SK-N-SH (cell line): ENCODE measurements at regions not wholly inside any gene's neighbourhood (a gene's known extent, or its start where the extent isn't known, plus 50 kb on each side); places are given as distances from the start of the nearest gene placed in this dataset.

Experiments
- CTCF ChIA-PET: fragments of 300-600, 350-600 bp; formaldehyde crosslinking; extraction: SDS; loops from one replicate; lab custom pipeline; 2021; lab: Yijun Ruan, JAX
- POLR2A ChIA-PET: fragments of 350-600 bp; sonication (Branson Sonifier 250); formaldehyde crosslinking; extraction: SDS; loops from one replicate; lab custom pipeline; 2020; ENCODE audit warnings: antibody characterized with exemption, inconsistent platforms; lab: Yijun Ruan, JAX
- DNase-seq: peaks from one replicate; pipeline ENCODE4 v3.0.0; 2012
- H2AFZ ChIP-seq: fragments of 200-600 bp; sonication (generic); 2 replicates; pipeline ENCODE4 v1.8.1; 2016; ENCODE audit warnings: antibody characterized with exemption, mild to moderate bottlenecking, low read depth
- H3F3A ChIP-seq: fragments of 200-600 bp; sonication (generic); replicated peaks from 2 replicates; pipeline ENCODE3; 2016; ENCODE audit warnings: antibody characterized with exemption, mild to moderate bottlenecking; ENCODE audit not compliant: insufficient read depth
- H3K27ac ChIP-seq, 2 experiments: fragments of 200-500 bp in 1 of 2; fragments of 200-600 bp in 1 of 2; sonication (Bioruptor generic) in 1 of 2; sonication (generic), shearing (Covaris generic) in 1 of 2; 2 replicates each; pipeline versions ENCODE4 v1.5.1 to v1.6.1; 2014 to 2016; ENCODE audit warnings: low read depth in 2 of 2, inconsistent platforms in 1 of 2, low read length in 1 of 2, mild to moderate bottlenecking in 1 of 2, mixed read lengths in 1 of 2
- H3K27me3 ChIP-seq: fragments of 200-600 bp; sonication (generic), shearing (Covaris generic); 2 replicates; pipeline ENCODE4 v1.6.1; 2016; ENCODE audit warnings: mixed run types; ENCODE audit not compliant: insufficient read depth
- H3K36me3 ChIP-seq, 2 experiments: fragments of 200-500 bp in 1 of 2; fragments of 200-600 bp in 1 of 2; sonication (Bioruptor generic) in 1 of 2; sonication (generic) in 1 of 2; replicated peaks in 1 of 2; 2 replicates each; pipeline versions ENCODE3 to v1.5.1; 2014 to 2016; ENCODE audit warnings: low read length in 1 of 2, mild to moderate bottlenecking in 1 of 2; ENCODE audit not compliant: insufficient read depth in 2 of 2, control insufficient read depth in 1 of 2
- H3K4me1 ChIP-seq, 2 experiments: fragments of 200-500 bp in 1 of 2; fragments of 200-600 bp in 1 of 2; sonication (Bioruptor generic) in 1 of 2; sonication (generic), shearing (Covaris generic) in 1 of 2; 2 replicates each; pipeline versions ENCODE4 v1.5.1 to v1.6.1; 2014 to 2016; ENCODE audit warnings: low read depth in 1 of 2, low read length in 1 of 2, mixed run types in 1 of 2; ENCODE audit not compliant: insufficient read depth in 2 of 2, control insufficient read depth in 1 of 2
- H3K4me2 ChIP-seq: fragments of 200-600 bp; sonication (generic), shearing (Covaris generic); 2 replicates; pipeline ENCODE4 v1.6.1; 2017; ENCODE audit warnings: mixed run types
- H3K4me3 ChIP-seq, 2 experiments: fragments of 200-500 bp in 1 of 2; fragments of 200-600 bp in 1 of 2; sonication (Bioruptor generic) in 1 of 2; sonication (generic), shearing (Covaris generic) in 1 of 2; 2 replicates each; pipeline versions ENCODE4 v1.5.1 to v1.8.1; 2014 to 2016; ENCODE audit warnings: low read depth in 2 of 2, inconsistent platforms in 1 of 2, low read length in 1 of 2, mild to moderate bottlenecking in 1 of 2, mixed read lengths in 1 of 2, moderate library complexity in 1 of 2
- H3K79me2 ChIP-seq: fragments of 200-600 bp; sonication (generic); 2 replicates; pipeline ENCODE4 v1.8.1; 2017; ENCODE audit warnings: mild to moderate bottlenecking; ENCODE audit not compliant: insufficient read depth
- H3K9ac ChIP-seq: fragments of 200-600 bp; sonication (generic); 2 replicates; pipeline ENCODE4 v1.6.1; 2017; ENCODE audit warnings: mixed run types
- H3K9me2 ChIP-seq: fragments of 200-600 bp; sonication (generic); 2 replicates; pipeline ENCODE4 v1.6.1; 2017; ENCODE audit warnings: mixed run types
- H3K9me3 ChIP-seq: fragments of 200-600 bp; sonication (generic); 2 replicates; pipeline ENCODE4 v1.6.1; 2017; ENCODE audit warnings: mixed run types, mild to moderate bottlenecking, moderate library complexity
- H4K20me1 ChIP-seq: fragments of 200-600 bp; sonication (generic); 2 replicates; pipeline ENCODE4 v1.6.1; 2017; ENCODE audit warnings: mild to moderate bottlenecking, mixed run types; ENCODE audit not compliant: insufficient read depth
- CTCF ChIP-seq: fragments of 200-600 bp; sonication (generic); IDR thresholded peaks from 2 replicates; pipeline ENCODE4 v1.6.1; 2017; ENCODE audit warnings: antibody characterized with exemption, mild to moderate bottlenecking, moderate library complexity
- ELF1 ChIP-seq: IDR thresholded peaks from 2 replicates; pipeline ENCODE4 v1.4.0; 2012
- EP300 ChIP-seq, 2 experiments: IDR thresholded peaks; 2 replicates each; pipeline versions ENCODE4 v1.4.0 to v1.6.1; 2012; ENCODE audit warnings: borderline replicate concordance in 1 of 2, low read depth in 1 of 2, low read length in 1 of 2
- EZH2phosphoT487 ChIP-seq: fragments of 200-600 bp; sonication (generic); IDR thresholded peaks from 2 replicates; pipeline ENCODE4 v1.6.1; 2017; ENCODE audit warnings: low read depth, mixed run types, mild to moderate bottlenecking, antibody characterized with exemption, moderate library complexity, borderline replicate concordance
- FOXJ3 ChIP-seq: sonication (generic); formaldehyde crosslinking; IDR thresholded peaks from 2 replicates; pipeline ENCODE4 v1.5.1; 2020; ENCODE audit warnings: mild to moderate bottlenecking, missing genetic modification reagents
- FOXM1 ChIP-seq: IDR thresholded peaks from 2 replicates; pipeline ENCODE4 v1.4.0; 2012; ENCODE audit warnings: low read depth, mild to moderate bottlenecking
- GATA2 ChIP-seq: sonication (generic); formaldehyde crosslinking; IDR thresholded peaks from 2 replicates; pipeline ENCODE4 v1.5.0; 2020; ENCODE audit warnings: mild to moderate bottlenecking, missing genetic modification reagents
- IRF3 ChIP-seq: fragments of 150-350 bp; IDR thresholded peaks from 2 replicates; pipeline ENCODE4 v1.6.1; 2016; ENCODE audit warnings: mild to moderate bottlenecking, low read depth, low read length
- JUND ChIP-seq: IDR thresholded peaks from 2 replicates; pipeline ENCODE4 v1.4.0; 2012
- MAX ChIP-seq: IDR thresholded peaks from 2 replicates; pipeline ENCODE4 v1.4.0; 2012; ENCODE audit warnings: low read depth
- NFIC ChIP-seq: IDR thresholded peaks from 2 replicates; pipeline ENCODE4 v1.4.0; 2012; ENCODE audit warnings: borderline replicate concordance
- NRF1 ChIP-seq: IDR thresholded peaks from 2 replicates; pipeline ENCODE4 v1.6.1; 2012; ENCODE audit warnings: low read depth, mild to moderate bottlenecking, low read length
- RCOR1 ChIP-seq: fragments of 150-350 bp; IDR thresholded peaks from 2 replicates; pipeline ENCODE4 v1.6.1; 2017; ENCODE audit warnings: antibody characterized with exemption, low read length
- RFX5 ChIP-seq: IDR thresholded peaks from 2 replicates; pipeline ENCODE4 v1.6.1; 2012; ENCODE audit warnings: mild to moderate bottlenecking, improper control_type of control experiment, low read length
- SIN3A ChIP-seq: IDR thresholded peaks from 2 replicates; pipeline ENCODE4 v1.6.1; 2012; ENCODE audit warnings: low read depth, mild to moderate bottlenecking, low read length, moderate library complexity, borderline replicate concordance
- SMC3 ChIP-seq: IDR thresholded peaks from 2 replicates; pipeline ENCODE4 v1.6.1; 2012; ENCODE audit warnings: low read depth, low read length, improper control_type of control experiment
- TCF12 ChIP-seq: IDR thresholded peaks from 2 replicates; pipeline ENCODE4 v1.4.0; 2012
- TEAD4 ChIP-seq: IDR thresholded peaks from 2 replicates; pipeline ENCODE4 v1.4.0; 2012; ENCODE audit warnings: mild to moderate bottlenecking, borderline replicate concordance; ENCODE audit not compliant: insufficient read depth
- USF1 ChIP-seq: IDR thresholded peaks from 2 replicates; pipeline ENCODE4 v1.4.0; 2012; ENCODE audit warnings: low read depth, borderline replicate concordance
- WGBS: methylation state at CpG from one replicate; pipeline ENCODE4 v1.1.6; 2017; ENCODE audit warnings: low lambda C conversion rate; 5-methylcytosine and 5-hydroxymethylcytosine counted together

GRCh38 chr4:170270628-170271027 lies 180.9 kb upstream of the AADAT start:
- ChIA-PET CTCF (interaction anchor here (6.0 kb wide), 1 partner anchor 10 kb away, joined by 41 read pairs; no protein-coding TSS in a partner anchor), POLR2A (interaction anchor here (0.6 kb wide), 1 partner anchor 135 kb away, joined by 3 read pairs; no protein-coding TSS in a partner anchor)
- H2AFZ ChIP-seq: no peak overlapping the region
- no peak overlapping the region for H3K4me3 ChIP-seq
- H3K27ac ChIP-seq: no peak overlapping the region
- no peak overlapping the region for H3K9ac ChIP-seq
- no peak for TF ChIP-seq ELF1
- TF ChIP-seq FOXM1: no peak
- no peak for TF ChIP-seq MAX
- no peak for TF ChIP-seq NFIC
- TF ChIP-seq EP300 (IDR thresholded peaks at IDR 0.05; ENCODE audit: borderline replicate concordance in 1 of 2, low read depth in 1 of 2, low read length in 1 of 2): no peak
- TF ChIP-seq USF1: no peak
- TF ChIP-seq RCOR1: no peak
- no peak for TF ChIP-seq SIN3A
- TF ChIP-seq TEAD4: no peak
- TF ChIP-seq EZH2phosphoT487: no peak
- TF ChIP-seq CTCF: no peak
- TF ChIP-seq TCF12: no peak
- no peak for TF ChIP-seq GATA2
- TF ChIP-seq SMC3: no peak
- TF ChIP-seq NRF1: no peak
- TF ChIP-seq IRF3: no peak
- TF ChIP-seq RFX5: no peak
- no peak for TF ChIP-seq FOXJ3 (CRISPR knock-in tag)
- TF ChIP-seq JUND: no peak
- no peaks in the 10 kb centered on the region for H3K9me2 ChIP-seq
- no peak overlapping the region for H3K4me2 ChIP-seq
- H4K20me1 ChIP-seq: no peaks in the 10 kb centered on the region
- H3K27me3 ChIP-seq: peaks cover 8% of the 10 kb centered on the region; the same call in 1 of the 2 replicates
- H3K4me1 ChIP-seq: no peaks in the 10 kb centered on the region
- H3K36me3 ChIP-seq: no peaks in the 10 kb centered on the region
- no peak for DNase-seq
- no peaks in the 10 kb centered on the region for H3K79me2 ChIP-seq
- WGBS: 15% methylated on average over 2 of the region's 2 CpGs
- no peaks in the 10 kb centered on the region for H3F3A ChIP-seq
- H3K9me3 ChIP-seq: no peaks in the 10 kb centered on the region
